Suprapubic skin (tissue), 4 donors: ENCODE measurements at regions not wholly inside any gene's neighbourhood (a gene's known extent, or its start where the extent isn't known, plus 50 kb on each side); places are given as distances from the start of the nearest gene placed in this dataset.
"Not testable (repeated sequence)": the region's sequence is repeated elsewhere in the genome, so short reads cannot be mapped to it uniquely, and the experiment has no call there.

ENCODE experiments used
- DNase-seq, 2 donors: peaks; one replicate each; pipeline ENCODE4 v3.0.0-alpha.2; 2019; ENCODE audit warnings: low spot score in 2 of 2
- H3K27ac ChIP-seq: fragments of 200-600 bp; sonication (generic); one replicate; pipeline ENCODE4 v1.5.1; 2019
- H3K27me3 ChIP-seq: fragments of 200-600 bp; sonication (generic); one replicate; pipeline ENCODE4 v1.5.1; 2019
- H3K36me3 ChIP-seq: fragments of 200-600 bp; sonication (generic); one replicate; pipeline ENCODE4 v1.5.1; 2019
- H3K4me1 ChIP-seq: fragments of 200-600 bp; sonication (generic); one replicate; pipeline ENCODE4 v1.5.1; 2019
- H3K4me3 ChIP-seq: fragments of 200-600 bp; sonication (generic); one replicate; pipeline ENCODE4 v1.5.1; 2019; ENCODE audit warnings: mild to moderate bottlenecking
- H3K9me3 ChIP-seq: fragments of 200-600 bp; sonication (generic); one replicate; pipeline ENCODE4 v1.5.1; 2019
- EP300 ChIP-seq: sonication (generic); formaldehyde crosslinking; IDR thresholded peaks from one replicate; pipeline ENCODE4 v1.6.1; 2017; ENCODE audit warnings: antibody characterized with exemption
- POLR2A ChIP-seq, 2 donors: fragments of 450-650 bp; IDR thresholded peaks; one replicate each; pipeline ENCODE4 v1.6.1; 2017; ENCODE audit warnings: antibody characterized with exemption in 2 of 2, mild to moderate bottlenecking in 2 of 2, moderate library complexity in 2 of 2
- POLR2AphosphoS5 ChIP-seq, 3 donors: sonication (generic); formaldehyde crosslinking; IDR thresholded peaks; one replicate each; pipeline ENCODE4 v1.6.1; 2017; ENCODE audit warnings: antibody characterized with exemption in 3 of 3
- WGBS: methylation state at CpG from one replicate; pipeline ENCODE4 v1.1.5; 2018; 5-methylcytosine and 5-hydroxymethylcytosine counted together
- TF ChIP-seq, protein P1 (sequence below), 2 donors: fragments of 200-600 bp in 1 of 2; fragments of 450-650 bp in 1 of 2; sonication (generic) in 1 of 2; IDR thresholded peaks; one replicate each; pipeline ENCODE4 v1.5.1; 2016 to 2019; ENCODE audit warnings: antibody characterized with exemption in 2 of 2, mild to moderate bottlenecking in 1 of 2, moderate library complexity in 1 of 2

DNA sequence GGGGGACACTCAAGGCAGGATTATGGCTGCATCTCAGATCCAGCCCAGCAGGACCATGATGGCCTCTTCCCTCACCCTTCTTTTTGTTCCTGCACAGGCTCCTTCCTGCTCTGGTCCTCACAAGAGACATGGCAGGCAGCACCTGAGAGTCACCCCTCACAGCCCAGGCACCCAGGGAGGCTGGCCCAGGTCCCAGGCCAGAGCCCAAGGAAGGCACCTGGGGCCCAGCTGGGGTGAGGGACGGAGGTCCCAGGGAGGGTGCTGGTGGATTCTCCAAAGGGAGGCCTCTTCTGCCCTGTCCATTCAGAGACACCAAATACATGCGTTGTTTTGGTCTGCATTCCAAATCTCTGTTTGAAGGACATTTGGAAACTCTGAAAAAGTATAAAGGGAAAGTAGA is 285.4 kb upstream of the HS6ST1 start:
- TF ChIP-seq POLR2AphosphoS5 (IDR thresholded peaks at IDR 0.05) (no peak), EP300 (no peak), POLR2A (IDR thresholded peaks at IDR 0.05) (no peak)
- TF ChIP-seq, protein P1, sequence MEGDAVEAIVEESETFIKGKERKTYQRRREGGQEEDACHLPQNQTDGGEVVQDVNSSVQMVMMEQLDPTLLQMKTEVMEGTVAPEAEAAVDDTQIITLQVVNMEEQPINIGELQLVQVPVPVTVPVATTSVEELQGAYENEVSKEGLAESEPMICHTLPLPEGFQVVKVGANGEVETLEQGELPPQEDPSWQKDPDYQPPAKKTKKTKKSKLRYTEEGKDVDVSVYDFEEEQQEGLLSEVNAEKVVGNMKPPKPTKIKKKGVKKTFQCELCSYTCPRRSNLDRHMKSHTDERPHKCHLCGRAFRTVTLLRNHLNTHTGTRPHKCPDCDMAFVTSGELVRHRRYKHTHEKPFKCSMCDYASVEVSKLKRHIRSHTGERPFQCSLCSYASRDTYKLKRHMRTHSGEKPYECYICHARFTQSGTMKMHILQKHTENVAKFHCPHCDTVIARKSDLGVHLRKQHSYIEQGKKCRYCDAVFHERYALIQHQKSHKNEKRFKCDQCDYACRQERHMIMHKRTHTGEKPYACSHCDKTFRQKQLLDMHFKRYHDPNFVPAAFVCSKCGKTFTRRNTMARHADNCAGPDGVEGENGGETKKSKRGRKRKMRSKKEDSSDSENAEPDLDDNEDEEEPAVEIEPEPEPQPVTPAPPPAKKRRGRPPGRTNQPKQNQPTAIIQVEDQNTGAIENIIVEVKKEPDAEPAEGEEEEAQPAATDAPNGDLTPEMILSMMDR (IDR thresholded peaks at IDR 0.05): no peak
- WGBS: 86% methylated on average over 2 of the region's 2 CpGs
- no peaks in the 10 kb centered on the region for H3K27me3 ChIP-seq
- peaks cover 9% of the 10 kb centered on the region for H3K4me1 ChIP-seq
- H3K36me3 ChIP-seq: no peaks in the 10 kb centered on the region
- H3K27ac ChIP-seq: no peak overlapping the region
- DNase-seq: peak; percentile 33 to 57
- H3K4me3 ChIP-seq: no peak overlapping the region
- no peaks in the 10 kb centered on the region for H3K9me3 ChIP-seq

DNA sequence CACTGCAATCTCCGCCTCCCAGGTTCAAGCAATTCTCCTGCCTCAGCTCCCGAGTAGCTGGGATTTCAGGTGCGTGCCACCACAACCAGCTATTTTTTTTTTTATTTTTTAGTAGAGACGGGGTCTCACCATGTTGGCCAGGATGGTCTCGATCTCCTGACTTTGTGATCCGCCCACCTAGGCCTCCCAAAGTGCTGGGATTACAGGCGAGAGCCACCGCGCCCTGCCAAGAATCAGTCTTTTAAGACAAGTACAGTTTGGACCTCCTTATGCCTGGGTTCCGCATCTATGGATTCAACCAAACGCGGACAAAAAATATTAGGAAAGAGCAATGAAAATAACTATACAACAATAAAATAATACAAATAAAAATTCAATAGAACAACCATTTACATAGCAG is 285.9 kb upstream of the HS6ST1 start:
- H3K36me3 ChIP-seq, H3K27me3 ChIP-seq, H3K4me1 ChIP-seq, H3K4me3 ChIP-seq, H3K27ac ChIP-seq, H3K9me3 ChIP-seq: not testable (repeated sequence)
- peak in 1 of 2 donors; percentile 11 for DNase-seq
- 95% methylated on average over 12 of the region's 12 CpGs for WGBS

DNA sequence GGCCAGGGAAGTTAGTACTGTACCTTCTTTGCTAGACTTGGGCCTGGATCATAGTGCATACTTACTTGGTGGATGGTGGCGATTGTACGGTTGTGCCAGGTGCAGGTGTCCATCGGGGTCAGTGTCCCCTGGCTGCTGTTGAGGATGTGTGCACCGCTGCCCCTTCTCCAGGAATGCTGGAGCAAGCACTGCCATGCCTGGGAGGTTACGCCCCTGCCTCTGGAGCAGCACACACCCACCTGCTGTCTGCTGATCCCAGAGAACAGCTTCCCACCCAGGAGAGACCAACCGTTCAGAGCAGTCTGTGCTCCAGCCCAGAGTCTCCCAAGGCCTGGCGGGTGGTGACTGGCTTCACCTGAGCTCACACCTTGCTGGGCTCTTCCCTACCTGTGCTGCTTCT is 286.8 kb upstream of the HS6ST1 start:
- Histone ChIP-seq H3K9me3 (no peaks in the 10 kb centered on the region), H3K27ac (no peak overlapping the region), H3K36me3 (no peaks in the 10 kb centered on the region), H3K4me3 (no peak overlapping the region), H3K27me3 (no peaks in the 10 kb centered on the region), H3K4me1 (peaks cover 9% of the 10 kb centered on the region)
- 80% methylated on average over 1 of the region's 7 CpGs for WGBS
- no peak for TF ChIP-seq POLR2AphosphoS5 (IDR thresholded peaks at IDR 0.05)
- no peak for TF ChIP-seq EP300
- no peak for TF ChIP-seq POLR2A (IDR thresholded peaks at IDR 0.05)
- TF ChIP-seq, protein P1 (IDR thresholded peaks at IDR 0.05): no peak
- peak; percentile 35 to 65 for DNase-seq

DNA sequence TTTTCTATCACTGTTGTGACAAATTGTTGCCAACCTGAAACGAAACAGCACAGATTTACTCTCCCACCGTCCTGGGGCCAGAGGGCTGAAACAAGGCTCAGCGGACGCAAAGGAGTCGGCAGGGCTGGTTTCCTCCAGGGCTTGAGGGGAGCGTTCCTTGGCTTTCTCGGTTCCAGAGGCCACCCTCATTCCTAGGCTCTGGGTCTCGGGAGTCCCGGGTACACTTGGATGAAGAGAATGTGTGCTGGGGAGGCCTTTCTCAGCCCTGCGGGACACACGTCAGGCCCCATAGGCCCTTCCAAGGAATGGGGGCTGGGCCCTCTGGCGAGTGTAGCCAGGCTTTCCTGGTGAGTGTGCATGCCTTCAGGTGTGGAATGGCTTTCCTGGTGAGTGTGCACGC is 287.3 kb upstream of the HS6ST1 start:
- DNase-seq: peak; percentile 35 to 48
- WGBS: 97% methylated on average over 13 of the region's 13 CpGs

DNA sequence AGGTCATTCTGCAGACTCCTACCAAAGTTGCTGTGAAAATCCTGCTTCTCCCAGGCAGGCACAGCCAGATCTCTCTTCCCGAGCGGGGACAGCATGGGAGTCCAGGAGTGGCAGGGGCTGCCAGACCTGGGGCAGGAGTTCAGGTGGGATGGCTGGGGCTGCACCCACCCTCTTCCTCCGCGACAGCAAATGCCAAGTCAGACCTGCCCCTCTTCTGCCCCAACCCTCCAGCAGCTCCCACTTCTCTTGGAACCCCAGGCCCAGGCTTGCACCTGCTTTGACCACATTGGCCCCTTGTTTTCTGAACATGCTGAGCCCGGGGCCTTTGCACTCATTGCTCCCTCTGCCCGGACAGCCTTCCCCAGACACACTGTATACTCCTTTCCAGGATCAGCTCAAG is 288.2 kb upstream of the HS6ST1 start:
- no peaks in the 10 kb centered on the region for H3K27me3 ChIP-seq
- 95% methylated on average over 6 of the region's 6 CpGs for WGBS
- H3K36me3 ChIP-seq: no peaks in the 10 kb centered on the region
- H3K9me3 ChIP-seq: no peaks in the 10 kb centered on the region
- H3K4me1 ChIP-seq: peaks cover 9% of the 10 kb centered on the region
- TF ChIP-seq, protein P1 (IDR thresholded peaks at IDR 0.05): no peak
- no peak for TF ChIP-seq EP300
- TF ChIP-seq POLR2AphosphoS5 (IDR thresholded peaks at IDR 0.05): no peak
- TF ChIP-seq POLR2A (IDR thresholded peaks at IDR 0.05): no peak
- H3K27ac ChIP-seq: no peak overlapping the region
- DNase-seq: peak; percentile 27 to 60
- H3K4me3 ChIP-seq: no peak overlapping the region

More for the DNA sequence above, 287.3 kb upstream of the HS6ST1 start:
- TF ChIP-seq POLR2A (IDR thresholded peaks at IDR 0.05): no peak
- Histone ChIP-seq H3K27ac (no peak overlapping the region), H3K36me3 (no peaks in the 10 kb centered on the region), H3K4me1 (peaks cover 9% of the 10 kb centered on the region), H3K9me3 (no peaks in the 10 kb centered on the region), H3K4me3 (no peak overlapping the region), H3K27me3 (no peaks in the 10 kb centered on the region)

DNA sequence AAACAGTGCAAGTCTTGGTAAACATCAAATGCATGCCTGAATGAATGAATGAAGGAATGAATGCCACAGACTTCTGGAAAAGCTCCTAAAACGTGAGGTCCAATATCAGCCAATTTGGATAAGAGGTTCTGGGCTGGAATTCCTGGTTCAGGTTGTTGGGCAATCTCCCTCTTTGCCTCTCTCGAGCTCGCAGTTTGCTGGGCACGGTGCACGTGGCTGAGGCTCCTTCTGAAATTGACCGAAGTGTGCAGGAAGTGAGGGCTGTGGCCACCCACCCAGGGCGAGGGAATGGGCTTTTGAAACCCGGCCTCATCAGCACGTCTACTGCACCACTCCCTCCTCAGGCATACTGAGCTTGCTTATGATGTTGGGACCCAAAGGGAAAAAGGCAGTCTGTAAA is 288.8 kb upstream of the HS6ST1 start:
- no peak overlapping the region for H3K4me3 ChIP-seq
- TF ChIP-seq POLR2A (IDR thresholded peaks at IDR 0.05) (no peak), POLR2AphosphoS5 (IDR thresholded peaks at IDR 0.05) (no peak), EP300 (no peak)
- TF ChIP-seq, protein P1 (IDR thresholded peaks at IDR 0.05): no peak
- H3K27me3 ChIP-seq: no peaks in the 10 kb centered on the region
- H3K4me1 ChIP-seq: peaks cover 9% of the 10 kb centered on the region
- H3K27ac ChIP-seq: no peak overlapping the region
- peak; percentile 37 to 70 for DNase-seq
- no peaks in the 10 kb centered on the region for H3K9me3 ChIP-seq
- H3K36me3 ChIP-seq: no peaks in the 10 kb centered on the region
- 72% methylated on average over 8 of the region's 9 CpGs for WGBS
